HL-60 (cell line): ENCODE measurements at regions not wholly inside any gene's neighbourhood (a gene's known extent, or its start where the extent isn't known, plus 50 kb on each side); places are given as distances from the start of the nearest gene placed in this dataset.

Source experiments
- GABPA ChIP-seq: IDR thresholded peaks from 2 replicates; pipeline ENCODE4 v1.6.1; 2012; ENCODE audit warnings: low read depth
- POLR2AphosphoS5 ChIP-seq: IDR thresholded peaks from 2 replicates; pipeline ENCODE4 v1.6.1; 2012; ENCODE audit warnings: low read depth
- REST ChIP-seq: IDR thresholded peaks from 2 replicates; pipeline ENCODE4 v1.6.1; 2012; ENCODE audit warnings: low read depth; ENCODE audit not compliant: insufficient replicate concordance
- TF ChIP-seq, protein P1 (sequence below): IDR thresholded peaks from one replicate; pipeline ENCODE4 v1.5.1; 2011; ENCODE audit warnings: low read length, control low read depth, inconsistent platforms; ENCODE audit not compliant: insufficient read depth

- TF ChIP-seq, protein P1, sequence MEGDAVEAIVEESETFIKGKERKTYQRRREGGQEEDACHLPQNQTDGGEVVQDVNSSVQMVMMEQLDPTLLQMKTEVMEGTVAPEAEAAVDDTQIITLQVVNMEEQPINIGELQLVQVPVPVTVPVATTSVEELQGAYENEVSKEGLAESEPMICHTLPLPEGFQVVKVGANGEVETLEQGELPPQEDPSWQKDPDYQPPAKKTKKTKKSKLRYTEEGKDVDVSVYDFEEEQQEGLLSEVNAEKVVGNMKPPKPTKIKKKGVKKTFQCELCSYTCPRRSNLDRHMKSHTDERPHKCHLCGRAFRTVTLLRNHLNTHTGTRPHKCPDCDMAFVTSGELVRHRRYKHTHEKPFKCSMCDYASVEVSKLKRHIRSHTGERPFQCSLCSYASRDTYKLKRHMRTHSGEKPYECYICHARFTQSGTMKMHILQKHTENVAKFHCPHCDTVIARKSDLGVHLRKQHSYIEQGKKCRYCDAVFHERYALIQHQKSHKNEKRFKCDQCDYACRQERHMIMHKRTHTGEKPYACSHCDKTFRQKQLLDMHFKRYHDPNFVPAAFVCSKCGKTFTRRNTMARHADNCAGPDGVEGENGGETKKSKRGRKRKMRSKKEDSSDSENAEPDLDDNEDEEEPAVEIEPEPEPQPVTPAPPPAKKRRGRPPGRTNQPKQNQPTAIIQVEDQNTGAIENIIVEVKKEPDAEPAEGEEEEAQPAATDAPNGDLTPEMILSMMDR, result no peak
- no peak for TF ChIP-seq POLR2AphosphoS5
- TF ChIP-seq REST, result no peak
- TF ChIP-seq GABPA, result no peak
These were observed 219.6 kb downstream of the RAP2A start for GRCh38 chr13:97653443-97654140.
